ENCODE measurements at regions not wholly inside any gene's neighbourhood (a gene's known extent, or its start where the extent isn't known, plus 50 kb on each side); places are given as distances from the start of the nearest gene placed in this dataset.

GRCh38 chr11:109342261-109342660 is 79.7 kb upstream of the C11orf87 start:
- TF ChIP-seq CTCF (IDR thresholded peaks at IDR 0.05) = no peak
- no peak for TF ChIP-seq POLR2A (IDR thresholded peaks at IDR 0.05)
- TF ChIP-seq EP300 (IDR thresholded peaks at IDR 0.05) = no peak

All from gastroesophageal sphincter (tissue), 3 donors.